ENCODE measurements at regions not wholly inside any gene's neighbourhood (a gene's known extent, or its start where the extent isn't known, plus 50 kb on each side); places are given as distances from the start of the nearest gene placed in this dataset.

DNA sequence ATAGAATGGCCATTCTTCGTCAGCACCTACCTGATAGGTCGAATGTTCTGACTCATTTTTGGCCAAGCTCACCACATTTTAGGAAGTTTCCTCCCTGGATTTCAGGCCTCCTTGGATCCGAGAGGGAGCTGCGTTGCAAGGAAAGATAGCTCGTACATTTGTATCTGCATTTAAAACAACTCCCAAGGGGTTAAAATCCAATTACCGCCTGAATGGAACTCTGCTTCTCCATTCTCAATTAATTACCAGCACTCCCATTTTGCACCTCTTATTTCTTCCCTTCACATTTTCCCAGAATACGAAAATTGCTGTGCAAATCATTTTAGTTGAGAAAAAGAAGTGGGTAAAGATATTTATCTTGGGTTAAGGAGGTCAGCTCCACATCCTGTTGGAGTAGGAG is 610.7 kb downstream of the NPHP4 start:
- no peak for TF ChIP-seq POLR2A (IDR thresholded peaks at IDR 0.05)
- TF ChIP-seq, protein P1, sequence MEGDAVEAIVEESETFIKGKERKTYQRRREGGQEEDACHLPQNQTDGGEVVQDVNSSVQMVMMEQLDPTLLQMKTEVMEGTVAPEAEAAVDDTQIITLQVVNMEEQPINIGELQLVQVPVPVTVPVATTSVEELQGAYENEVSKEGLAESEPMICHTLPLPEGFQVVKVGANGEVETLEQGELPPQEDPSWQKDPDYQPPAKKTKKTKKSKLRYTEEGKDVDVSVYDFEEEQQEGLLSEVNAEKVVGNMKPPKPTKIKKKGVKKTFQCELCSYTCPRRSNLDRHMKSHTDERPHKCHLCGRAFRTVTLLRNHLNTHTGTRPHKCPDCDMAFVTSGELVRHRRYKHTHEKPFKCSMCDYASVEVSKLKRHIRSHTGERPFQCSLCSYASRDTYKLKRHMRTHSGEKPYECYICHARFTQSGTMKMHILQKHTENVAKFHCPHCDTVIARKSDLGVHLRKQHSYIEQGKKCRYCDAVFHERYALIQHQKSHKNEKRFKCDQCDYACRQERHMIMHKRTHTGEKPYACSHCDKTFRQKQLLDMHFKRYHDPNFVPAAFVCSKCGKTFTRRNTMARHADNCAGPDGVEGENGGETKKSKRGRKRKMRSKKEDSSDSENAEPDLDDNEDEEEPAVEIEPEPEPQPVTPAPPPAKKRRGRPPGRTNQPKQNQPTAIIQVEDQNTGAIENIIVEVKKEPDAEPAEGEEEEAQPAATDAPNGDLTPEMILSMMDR (IDR thresholded peaks at IDR 0.05) = no peak
- TF ChIP-seq POLR2AphosphoS5 (IDR thresholded peaks at IDR 0.05) = no peak

Data from breast epithelium (tissue), 3 donors.